HepG2 (cell line): ENCODE measurements at regions not wholly inside any gene's neighbourhood (a gene's known extent, or its start where the extent isn't known, plus 50 kb on each side); places are given as distances from the start of the nearest gene placed in this dataset.

Experiments used
- FOXC1 ChIP-seq: sonication (generic); formaldehyde crosslinking; IDR thresholded peaks from 2 replicates; pipeline ENCODE4 v1.8.0; 2022; ENCODE audit warnings: mild to moderate bottlenecking, missing genetic modification reagents, borderline replicate concordance
- GTF2F1 ChIP-seq: fragments of 150-350 bp; IDR thresholded peaks from 2 replicates; pipeline ENCODE4 v1.6.1; 2014; ENCODE audit warnings: low read length
- HNF4G ChIP-seq, 2 experiments: sonication (generic) in 1 of 2; formaldehyde crosslinking in 1 of 2; IDR thresholded peaks; 2 replicates each; pipeline versions ENCODE4 v1.4.0 to v1.6.1; 2011 to 2020; ENCODE audit warnings: borderline replicate concordance in 2 of 2, low read depth in 2 of 2, mild to moderate bottlenecking in 2 of 2, low read length in 1 of 2, missing genetic modification reagents in 1 of 2, moderate library complexity in 1 of 2
- HNRNPL ChIP-seq: fragments of 200-400 bp; formaldehyde crosslinking; IDR thresholded peaks from 2 replicates; pipeline ENCODE4 v1.6.1; 2017; ENCODE audit warnings: mild to moderate bottlenecking, low read depth, low read length
- JUN ChIP-seq: sonication (generic); formaldehyde crosslinking; IDR thresholded peaks from 2 replicates; pipeline ENCODE4 v1.4.0; 2020; ENCODE audit warnings: mild to moderate bottlenecking, missing genetic modification reagents
- KAT8 ChIP-seq: IDR thresholded peaks from 2 replicates; pipeline ENCODE4 v1.6.1; 2016; ENCODE audit warnings: missing genetic modification reagents, missing compliant biosample characterization
- MED13 ChIP-seq: sonication (generic); formaldehyde crosslinking; IDR thresholded peaks from 2 replicates; pipeline ENCODE4 v1.5.0; 2020; ENCODE audit warnings: missing genetic modification reagents
- NFE2L1 ChIP-seq: sonication (generic); formaldehyde crosslinking; IDR thresholded peaks from 2 replicates; pipeline ENCODE4 v1.4.0; 2020; ENCODE audit warnings: missing genetic modification reagents, mild to moderate bottlenecking, borderline replicate concordance
- NONO ChIP-seq, 2 experiments: fragments of 450-650 bp in 1 of 2; sonication (generic) in 1 of 2; formaldehyde crosslinking in 1 of 2; IDR thresholded peaks in 1 of 2; conservative IDR thresholded peaks in 1 of 2; 2 replicates each; pipeline versions ENCODE4 v1.6.1 to v1.8.0; 2017 to 2022; ENCODE audit warnings: mild to moderate bottlenecking in 1 of 2, missing genetic modification reagents in 1 of 2, moderate library complexity in 1 of 2
- POLR2AphosphoS5 ChIP-seq: IDR thresholded peaks from 2 replicates; pipeline ENCODE4 v1.6.1; 2012; ENCODE audit warnings: low read depth, low read length
- ZNF180 ChIP-seq: sonication (generic); formaldehyde crosslinking; IDR thresholded peaks from 2 replicates; pipeline ENCODE4 v1.4.0; 2020; ENCODE audit warnings: low read depth, missing genetic modification reagents, borderline replicate concordance
- TF ChIP-seq, protein P1 (sequence below): sonication (generic); formaldehyde crosslinking; IDR thresholded peaks from 2 replicates; pipeline ENCODE4 v1.5.0; 2020; ENCODE audit warnings: missing genetic modification reagents, mild to moderate bottlenecking, borderline replicate concordance
- TF ChIP-seq, protein P2 (sequence below): IDR thresholded peaks from 2 replicates; pipeline ENCODE4 v1.6.1; 2012; ENCODE audit warnings: low read length, improper control_type of control experiment
- TF ChIP-seq, protein P3 (sequence below): sonication (generic); IDR thresholded peaks from 2 replicates; pipeline ENCODE4 v1.6.1; 2016; ENCODE audit warnings: low read depth, borderline replicate concordance

DNA sequence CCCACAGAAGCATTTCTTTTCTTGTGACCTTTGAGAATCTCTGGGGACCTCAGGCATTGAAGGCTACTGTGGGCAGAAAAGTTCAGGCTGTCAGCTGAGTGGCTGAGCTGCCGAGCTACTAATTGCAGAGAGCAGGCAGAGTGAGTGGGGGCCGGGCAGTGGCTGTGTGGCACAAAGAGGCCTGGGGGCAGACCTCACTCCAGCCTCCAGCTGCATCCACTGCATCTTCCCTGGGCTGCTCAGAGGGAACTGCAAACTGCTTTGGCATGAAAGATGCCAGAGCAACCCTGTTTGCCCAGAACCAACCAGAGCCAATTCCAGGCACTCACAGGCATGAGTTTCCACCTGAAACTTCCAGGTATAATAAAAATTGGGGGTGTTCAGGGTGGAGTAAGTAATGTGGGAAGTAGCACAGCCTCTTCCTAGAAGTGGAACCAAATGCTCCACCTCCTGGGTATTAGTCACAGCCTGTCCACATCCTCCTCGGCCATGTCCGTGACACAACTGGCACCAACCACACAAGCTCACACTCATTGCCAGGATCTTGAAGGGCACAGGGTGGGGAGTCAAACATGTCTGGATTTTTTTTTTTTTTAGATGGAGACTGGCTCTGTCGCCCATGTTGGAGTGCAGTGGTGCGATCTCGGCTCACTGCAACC, 548.9 kb downstream of the BNC2 start (continued):
- TF ChIP-seq ZNF180 (CRISPR knock-in tag) (no peak), HNF4G (IDR thresholded peaks at IDR 0.05; ENCODE audit: borderline replicate concordance, low read depth, low read length) (no peak), HNF4G (CRISPR knock-in tag; IDR thresholded peaks at IDR 0.05; ENCODE audit: borderline replicate concordance, low read depth) (no peak), HNRNPL (no peak), JUN (CRISPR knock-in tag) (no peak), GTF2F1 (no peak), MED13 (CRISPR knock-in tag) (no peak), NFE2L1 (no peak), FOXC1 (CRISPR knock-in tag) (no peak), POLR2AphosphoS5 (no peak), NONO (IDR thresholded peaks at IDR 0.05) (no peak), NONO (CRISPR knock-in tag; conservative IDR thresholded peaks at IDR 0.05) (no peak), KAT8 (CRISPR knock-in tag) (no peak)
- TF ChIP-seq, protein P1, sequence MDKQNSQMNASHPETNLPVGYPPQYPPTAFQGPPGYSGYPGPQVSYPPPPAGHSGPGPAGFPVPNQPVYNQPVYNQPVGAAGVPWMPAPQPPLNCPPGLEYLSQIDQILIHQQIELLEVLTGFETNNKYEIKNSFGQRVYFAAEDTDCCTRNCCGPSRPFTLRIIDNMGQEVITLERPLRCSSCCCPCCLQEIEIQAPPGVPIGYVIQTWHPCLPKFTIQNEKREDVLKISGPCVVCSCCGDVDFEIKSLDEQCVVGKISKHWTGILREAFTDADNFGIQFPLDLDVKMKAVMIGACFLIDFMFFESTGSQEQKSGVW (CRISPR knock-in tag): no peak
- TF ChIP-seq, protein P2, sequence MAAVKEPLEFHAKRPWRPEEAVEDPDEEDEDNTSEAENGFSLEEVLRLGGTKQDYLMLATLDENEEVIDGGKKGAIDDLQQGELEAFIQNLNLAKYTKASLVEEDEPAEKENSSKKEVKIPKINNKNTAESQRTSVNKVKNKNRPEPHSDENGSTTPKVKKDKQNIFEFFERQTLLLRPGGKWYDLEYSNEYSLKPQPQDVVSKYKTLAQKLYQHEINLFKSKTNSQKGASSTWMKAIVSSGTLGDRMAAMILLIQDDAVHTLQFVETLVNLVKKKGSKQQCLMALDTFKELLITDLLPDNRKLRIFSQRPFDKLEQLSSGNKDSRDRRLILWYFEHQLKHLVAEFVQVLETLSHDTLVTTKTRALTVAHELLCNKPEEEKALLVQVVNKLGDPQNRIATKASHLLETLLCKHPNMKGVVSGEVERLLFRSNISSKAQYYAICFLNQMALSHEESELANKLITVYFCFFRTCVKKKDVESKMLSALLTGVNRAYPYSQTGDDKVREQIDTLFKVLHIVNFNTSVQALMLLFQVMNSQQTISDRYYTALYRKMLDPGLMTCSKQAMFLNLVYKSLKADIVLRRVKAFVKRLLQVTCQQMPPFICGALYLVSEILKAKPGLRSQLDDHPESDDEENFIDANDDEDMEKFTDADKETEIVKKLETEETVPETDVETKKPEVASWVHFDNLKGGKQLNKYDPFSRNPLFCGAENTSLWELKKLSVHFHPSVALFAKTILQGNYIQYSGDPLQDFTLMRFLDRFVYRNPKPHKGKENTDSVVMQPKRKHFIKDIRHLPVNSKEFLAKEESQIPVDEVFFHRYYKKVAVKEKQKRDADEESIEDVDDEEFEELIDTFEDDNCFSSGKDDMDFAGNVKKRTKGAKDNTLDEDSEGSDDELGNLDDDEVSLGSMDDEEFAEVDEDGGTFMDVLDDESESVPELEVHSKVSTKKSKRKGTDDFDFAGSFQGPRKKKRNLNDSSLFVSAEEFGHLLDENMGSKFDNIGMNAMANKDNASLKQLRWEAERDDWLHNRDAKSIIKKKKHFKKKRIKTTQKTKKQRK: no peak
- TF ChIP-seq, protein P3, sequence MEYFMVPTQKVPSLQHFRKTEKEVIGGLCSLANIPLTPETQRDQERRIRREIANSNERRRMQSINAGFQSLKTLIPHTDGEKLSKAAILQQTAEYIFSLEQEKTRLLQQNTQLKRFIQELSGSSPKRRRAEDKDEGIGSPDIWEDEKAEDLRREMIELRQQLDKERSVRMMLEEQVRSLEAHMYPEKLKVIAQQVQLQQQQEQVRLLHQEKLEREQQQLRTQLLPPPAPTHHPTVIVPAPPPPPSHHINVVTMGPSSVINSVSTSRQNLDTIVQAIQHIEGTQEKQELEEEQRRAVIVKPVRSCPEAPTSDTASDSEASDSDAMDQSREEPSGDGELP: no peak
